GM19351 (cell line): ENCODE measurements at regions not wholly inside any gene's neighbourhood (a gene's known extent, or its start where the extent isn't known, plus 50 kb on each side); places are given as distances from the start of the nearest gene placed in this dataset.

Experiments
- ATAC-seq: cut with Tn5 transposase; IDR thresholded peaks from one replicate; pipeline ENCODE4 v1.9.1; 2021; ENCODE audit warnings: mild to moderate bottlenecking, moderate library complexity; ENCODE audit not compliant: unreplicated experiment

DNA sequence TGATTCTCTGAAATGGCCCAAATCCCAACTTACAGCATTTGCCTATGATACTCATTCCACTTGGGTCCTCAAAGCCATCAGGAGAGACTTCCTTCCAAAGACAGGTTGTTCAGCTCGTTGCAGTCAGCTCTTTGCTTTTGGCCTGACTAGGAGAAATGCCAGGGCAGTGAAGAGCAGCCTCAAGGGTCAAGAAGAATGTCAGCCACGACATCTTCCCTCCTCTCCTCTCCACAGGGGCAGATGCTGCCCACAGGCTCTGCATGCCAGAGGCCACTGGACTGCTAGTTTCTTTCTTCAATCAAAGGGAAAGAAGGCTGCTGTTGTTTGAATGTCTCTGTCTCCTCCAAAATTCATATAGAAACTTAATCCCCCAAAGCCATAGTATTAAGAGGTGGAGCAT lies 201.7 kb upstream of the PFN2 start:
- no peak for ATAC-seq

DNA sequence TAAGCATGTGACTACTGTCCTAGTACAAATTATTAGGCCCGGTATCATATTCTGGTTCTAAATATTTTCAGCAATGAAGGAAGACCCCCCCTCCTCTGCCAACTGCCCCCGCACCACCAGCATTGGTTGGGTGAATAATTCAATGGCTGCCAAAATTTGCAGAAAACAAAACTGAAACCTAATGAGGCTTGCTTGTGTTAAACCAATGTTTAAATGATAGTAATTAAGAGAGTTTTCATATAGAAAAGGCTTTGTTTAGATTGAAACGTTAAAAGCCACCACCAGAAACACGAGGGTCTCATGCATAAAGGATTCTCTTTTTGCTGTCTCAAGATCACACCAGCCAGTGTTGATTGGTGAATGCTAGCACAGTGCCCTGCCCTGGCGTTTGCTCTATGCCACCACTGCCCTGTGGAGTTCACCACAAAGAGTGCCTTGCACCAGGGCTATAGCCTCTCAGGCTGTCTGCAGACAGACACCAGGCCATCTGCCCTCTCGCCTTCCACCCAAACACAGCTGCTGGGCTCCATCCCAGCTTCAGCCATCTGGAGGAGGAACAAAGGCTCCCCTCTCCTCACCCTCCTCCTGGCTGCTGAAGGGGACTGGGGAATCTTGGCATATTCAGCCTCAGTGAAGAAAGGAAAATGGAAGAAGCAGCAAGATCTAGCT lies 200.3 kb upstream of the PFN2 start:
- ATAC-seq = no peak

DNA sequence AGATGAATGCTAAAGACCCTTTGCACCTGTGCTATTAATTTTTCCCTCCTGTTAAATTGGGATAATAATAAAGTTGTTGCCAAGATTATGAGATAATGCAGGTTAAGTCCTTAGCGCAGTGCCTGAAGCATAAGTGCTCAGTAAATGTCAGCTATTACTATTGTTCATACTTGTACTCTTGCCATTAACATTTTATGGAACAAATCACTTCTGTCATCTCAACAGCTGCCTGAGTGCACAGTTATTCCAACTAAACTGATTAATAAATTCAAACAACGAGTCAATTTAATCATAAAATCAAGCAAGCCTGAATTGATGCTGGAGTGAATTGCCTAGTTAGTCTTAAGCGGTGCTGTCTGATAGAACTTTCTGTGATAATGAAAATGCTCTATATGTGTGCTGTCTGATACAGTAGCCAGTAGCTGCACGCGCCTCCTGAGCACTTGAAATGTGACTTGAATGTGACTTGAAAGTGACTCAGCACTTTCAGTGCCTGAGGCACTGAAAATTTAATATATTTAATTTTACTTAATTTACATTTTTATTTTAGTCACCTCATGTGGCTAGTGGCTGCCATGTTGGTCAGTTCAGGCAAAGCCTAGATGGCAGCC lies 198.7 kb upstream of the PFN2 start:
- no peak for ATAC-seq

DNA sequence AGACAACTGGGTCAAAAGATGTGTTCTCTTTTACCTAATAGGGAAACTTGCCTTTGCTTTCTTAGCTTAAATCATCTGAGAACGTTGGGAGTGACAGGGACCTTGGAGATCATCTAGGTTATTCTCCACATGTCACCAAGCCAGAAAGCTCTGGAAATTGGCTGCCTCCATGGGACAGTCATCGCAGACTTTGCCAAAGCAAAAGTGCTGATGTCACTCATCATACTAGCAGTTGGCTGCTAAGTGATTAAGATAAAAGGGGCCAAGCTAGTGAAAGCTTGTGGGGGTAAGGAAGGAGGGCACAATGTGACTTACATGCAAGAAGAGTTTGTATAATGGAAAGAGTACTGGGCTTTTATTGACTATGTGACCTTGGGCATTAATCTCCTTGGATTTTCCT lies 198.0 kb upstream of the PFN2 start:
- no peak for ATAC-seq

DNA sequence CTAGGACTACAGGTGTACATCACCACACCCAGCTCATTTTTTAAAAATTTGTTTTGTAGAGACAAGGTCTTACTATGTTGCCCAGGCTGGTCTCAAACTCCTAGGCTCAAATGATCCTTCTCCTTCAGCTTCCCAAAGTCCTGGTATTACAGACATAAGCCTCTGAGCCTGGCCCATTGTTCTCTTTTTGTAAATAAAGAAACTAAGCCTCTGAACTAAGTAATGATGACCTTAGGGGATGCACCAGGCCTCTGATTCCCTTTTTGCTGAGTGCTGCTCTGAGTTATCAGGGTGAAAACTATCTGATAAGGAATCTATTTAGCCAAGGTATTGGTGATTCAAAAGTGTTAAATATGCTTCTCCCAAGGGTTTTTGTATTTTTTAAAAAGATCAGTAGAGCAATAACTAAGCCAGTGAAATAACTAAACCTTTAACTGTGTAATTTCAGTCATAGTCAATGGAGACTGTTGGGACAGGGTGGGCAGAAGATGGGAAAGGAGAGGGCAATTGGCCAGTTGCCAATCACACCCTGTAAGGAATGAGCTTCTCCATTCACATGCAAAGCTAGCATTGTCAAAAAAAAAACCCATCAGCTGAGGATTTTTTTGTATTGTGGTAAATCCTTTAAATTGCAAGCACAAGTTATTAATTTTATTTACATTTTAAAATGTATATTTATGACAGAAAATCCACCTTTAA lies 194.8 kb upstream of the PFN2 start:
- ATAC-seq = no peak

DNA sequence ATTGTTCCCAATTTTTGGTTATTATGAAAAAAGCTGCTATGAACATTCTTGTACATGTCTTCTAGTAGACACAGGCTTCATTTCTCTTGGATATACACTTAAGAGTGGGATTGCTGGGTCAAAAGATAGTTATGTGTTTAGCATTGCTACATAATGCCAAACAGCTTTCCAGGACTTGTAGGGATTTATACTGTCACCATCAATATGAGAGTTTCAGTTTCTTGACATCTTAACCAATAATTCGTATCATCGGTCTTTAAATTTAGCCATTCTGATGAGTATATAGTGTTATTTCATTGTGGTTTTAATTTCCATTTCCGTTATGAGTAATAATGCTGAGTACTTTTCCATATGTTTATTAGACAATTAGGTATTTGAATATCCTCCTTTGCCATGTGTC lies 190.3 kb upstream of the PFN2 start:
- ATAC-seq = no peak

DNA sequence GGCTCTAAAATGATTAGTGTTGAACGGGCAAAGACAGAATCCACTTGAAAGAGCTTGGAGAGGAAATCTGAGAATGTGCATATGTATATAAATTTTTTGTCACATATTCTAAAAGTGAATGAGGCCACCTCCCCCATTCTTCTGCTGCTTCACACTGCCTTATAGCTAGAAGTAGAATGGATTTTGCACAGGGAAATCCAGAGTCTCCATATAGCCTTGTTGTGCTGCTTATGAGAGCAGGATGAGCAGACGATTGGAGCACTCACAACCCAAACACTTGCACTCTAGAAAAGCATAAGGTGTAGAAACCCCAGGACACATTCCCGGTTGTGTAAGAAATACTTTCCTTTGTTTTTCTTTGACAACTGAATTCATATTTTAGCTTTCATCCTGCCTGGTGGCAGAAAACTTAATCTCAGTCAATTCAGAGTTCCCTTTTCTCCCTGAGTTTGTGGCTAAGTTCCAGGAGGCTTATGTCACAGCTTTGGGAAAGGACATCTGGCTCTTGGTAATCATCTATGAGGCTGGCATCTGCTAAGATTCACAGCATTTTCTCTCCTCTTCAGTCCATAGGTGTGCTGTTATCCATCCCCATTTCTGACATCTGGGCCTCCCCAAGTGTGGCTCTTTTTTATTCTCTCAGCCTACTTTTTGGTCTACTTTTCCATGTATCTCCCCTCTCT lies 188.4 kb upstream of the PFN2 start:
- ATAC-seq = no peak

DNA sequence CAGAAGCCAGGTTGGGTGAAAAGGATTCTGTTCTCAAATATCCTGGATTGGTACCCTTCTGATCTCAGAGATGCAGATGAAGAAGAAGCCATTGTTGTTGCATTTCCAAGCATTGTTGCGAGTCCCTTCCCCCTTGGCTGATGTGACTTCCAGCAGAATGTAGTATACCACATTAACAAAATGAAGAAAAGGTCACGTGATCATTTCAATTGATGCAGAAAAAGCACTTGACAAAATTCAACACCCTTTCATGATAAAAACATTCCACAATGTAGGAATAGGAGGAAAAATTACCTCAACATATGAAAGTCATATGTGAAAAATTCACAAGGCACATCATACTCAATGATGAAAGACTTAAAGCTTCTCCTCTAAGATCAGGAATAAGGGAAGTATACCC lies 181.9 kb upstream of the PFN2 start:
- ATAC-seq = no peak

DNA sequence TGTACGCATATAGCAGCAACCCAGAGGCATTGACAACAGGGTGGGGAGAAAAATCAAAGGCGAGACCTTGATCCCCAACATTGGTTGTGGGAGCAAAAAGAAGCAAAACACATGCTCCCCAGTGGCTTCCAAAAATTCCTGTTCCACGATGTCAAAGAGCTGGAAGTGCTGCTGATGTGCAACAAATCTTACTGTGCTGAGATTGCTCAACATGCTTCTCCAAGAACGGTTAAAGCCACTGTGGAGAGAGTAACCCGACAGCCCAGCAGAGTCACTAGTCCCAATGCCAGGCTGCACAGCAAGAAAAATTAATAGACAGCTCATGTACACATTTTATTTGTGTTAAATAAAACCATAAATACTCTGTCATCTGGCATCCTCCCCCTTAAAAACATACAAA lies 179.9 kb upstream of the PFN2 start:
- no peak for ATAC-seq

DNA sequence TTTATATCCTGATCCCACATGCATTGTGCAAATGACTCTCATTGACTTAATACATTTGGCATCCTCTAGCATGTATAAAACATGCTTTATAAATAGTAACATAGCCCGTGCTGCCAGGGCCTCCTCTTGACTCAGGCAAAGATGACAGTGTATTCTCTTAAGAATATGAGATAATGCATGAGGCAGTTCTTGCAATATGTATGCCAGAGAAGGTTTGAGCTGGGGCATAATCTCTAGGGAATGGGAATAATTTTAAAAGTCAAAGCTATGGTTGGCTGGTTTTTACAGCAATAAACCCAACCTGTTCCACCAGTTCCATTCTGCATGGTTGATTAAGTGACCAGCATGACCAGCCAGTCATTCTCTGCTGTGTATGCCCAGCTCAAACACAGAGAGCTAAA lies 179.0 kb upstream of the PFN2 start:
- no peak for ATAC-seq

DNA sequence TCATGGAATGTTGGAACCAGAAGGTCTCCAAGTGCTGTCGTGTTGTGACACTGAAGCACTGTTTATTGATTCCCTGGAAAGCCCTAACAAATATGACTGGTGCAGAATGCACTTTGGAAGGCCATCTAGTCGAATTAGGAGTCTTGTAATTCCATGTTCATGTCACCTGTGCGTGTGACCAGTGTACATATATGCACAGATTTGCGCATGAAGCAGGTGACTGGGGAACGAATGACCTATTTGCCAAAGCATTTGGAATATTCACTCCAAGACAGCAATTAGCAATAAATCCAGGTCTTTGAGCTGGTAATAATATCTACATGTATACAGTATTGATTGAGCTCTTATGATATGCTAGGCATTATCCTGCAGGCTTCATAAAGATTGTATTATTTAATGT lies 177.5 kb upstream of the PFN2 start:
- no peak for ATAC-seq

DNA sequence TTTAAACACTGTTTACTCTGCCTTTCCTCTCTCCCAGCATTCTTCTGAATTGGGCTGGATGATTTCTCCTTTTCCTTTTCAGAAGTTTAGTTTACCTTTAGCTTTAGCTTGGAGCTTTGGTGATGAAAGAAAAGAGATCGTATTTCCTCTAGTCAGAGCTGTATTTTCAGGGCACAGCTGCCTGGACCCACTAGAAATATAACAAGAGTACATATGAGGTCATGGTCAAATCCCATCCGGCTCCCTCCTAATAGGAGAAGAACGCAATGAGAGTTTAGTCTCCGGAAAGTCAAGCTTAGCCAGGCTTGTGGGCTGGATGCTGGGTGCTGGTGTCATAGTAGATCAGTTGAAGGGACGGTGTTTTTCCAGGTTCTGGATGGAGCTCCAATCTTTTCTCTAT lies 177.1 kb upstream of the PFN2 start:
- ATAC-seq = no peak

DNA sequence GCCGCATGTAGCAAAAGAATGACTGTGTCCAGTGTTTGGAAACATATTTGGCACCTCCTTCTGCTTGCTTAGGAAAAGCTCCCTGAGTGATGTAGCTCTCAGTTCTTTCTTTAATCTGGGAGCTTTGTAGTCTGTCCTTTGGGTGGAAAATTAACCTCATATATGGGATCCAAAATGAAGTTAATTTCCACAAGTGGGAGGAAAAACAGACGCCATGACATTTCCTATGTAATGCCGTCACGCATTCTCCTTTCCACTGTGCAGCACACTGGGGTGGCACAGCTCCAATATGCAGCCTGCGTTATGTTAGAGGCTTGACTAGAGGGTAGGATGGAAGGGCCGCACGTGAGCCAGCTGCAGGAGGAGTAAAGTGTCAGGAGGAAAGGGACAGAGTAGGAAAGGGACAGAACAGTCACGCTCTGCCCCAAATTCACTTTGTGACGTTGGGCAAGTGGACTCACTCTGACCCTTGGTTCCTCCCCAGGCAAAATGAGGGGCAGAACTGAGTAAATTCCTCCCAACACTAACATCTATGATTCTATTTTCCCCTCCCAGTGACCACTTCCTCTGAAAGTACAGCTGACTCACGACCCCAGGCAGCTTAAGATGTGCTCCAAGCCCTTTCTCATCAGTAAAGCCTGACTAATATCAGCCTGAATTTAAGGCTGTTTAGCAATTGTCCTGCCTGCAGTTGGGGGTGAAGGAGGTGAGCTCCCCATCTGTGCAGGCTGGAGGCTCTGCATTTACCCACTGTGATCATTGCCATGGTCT lies 176.5 kb upstream of the PFN2 start:
- peak; percentile 73 for ATAC-seq

DNA sequence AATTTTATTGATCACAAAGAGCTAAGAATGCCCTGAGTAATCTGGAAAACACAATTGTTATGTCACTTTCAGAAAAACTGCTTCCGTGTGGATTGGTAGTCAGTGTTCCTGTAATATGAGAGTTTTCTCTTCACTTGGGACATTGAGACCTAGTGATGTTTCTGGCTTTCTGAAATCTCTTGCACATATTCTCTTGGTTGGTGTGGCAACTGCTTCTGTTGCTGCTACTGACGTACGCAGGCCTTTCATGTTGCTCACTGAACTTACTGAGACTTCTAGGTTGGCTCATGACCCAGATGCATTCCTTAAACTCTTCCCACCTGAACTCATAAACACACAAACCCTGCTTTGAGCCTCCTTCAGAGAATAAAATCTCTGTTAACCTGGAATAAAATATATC lies 175.0 kb upstream of the PFN2 start:
- ATAC-seq = no peak

DNA sequence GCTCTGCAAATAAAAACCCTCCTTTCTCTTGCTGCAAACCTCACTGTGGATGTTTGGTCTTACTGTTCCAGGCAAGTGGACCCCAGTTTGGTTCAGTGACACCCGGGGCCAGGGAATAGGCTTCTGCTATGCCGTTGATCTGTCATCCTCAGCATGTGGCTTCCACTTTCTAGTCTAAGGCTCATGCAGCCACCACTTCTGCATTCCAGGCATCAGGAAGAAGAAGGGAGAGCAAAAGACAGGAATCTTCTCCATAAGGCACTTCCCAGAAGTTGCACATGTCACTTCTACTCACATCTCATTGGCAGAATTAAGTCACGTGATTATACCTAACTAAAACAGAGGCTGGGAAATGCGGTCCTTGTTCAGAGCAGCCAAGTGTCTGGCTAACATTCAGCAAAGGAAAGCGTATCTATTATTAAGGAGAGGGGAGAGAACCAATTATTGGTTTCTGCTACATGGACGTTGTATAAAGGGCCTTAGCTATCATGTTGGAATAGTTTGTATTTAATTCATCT lies 173.6 kb upstream of the PFN2 start:
- ATAC-seq = no peak

DNA sequence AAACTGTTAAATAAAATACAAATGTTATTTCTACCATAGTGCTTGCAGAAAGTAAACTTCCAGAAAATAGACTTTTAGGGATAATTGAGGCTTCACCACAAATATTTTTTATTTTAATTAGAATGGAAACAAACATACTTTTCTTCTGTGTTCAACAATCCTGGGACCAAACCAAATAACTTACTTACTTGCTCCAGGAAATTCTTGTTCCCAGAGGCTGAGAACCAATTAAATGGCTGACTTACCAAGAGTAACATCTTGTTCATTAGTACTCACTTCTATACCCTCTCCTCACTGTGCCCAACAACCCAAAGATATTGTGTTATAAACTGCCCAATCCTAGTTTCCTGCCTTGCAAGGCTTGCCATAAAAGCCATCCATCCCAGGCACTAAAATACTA lies 172.2 kb upstream of the PFN2 start:
- ATAC-seq = no peak

DNA sequence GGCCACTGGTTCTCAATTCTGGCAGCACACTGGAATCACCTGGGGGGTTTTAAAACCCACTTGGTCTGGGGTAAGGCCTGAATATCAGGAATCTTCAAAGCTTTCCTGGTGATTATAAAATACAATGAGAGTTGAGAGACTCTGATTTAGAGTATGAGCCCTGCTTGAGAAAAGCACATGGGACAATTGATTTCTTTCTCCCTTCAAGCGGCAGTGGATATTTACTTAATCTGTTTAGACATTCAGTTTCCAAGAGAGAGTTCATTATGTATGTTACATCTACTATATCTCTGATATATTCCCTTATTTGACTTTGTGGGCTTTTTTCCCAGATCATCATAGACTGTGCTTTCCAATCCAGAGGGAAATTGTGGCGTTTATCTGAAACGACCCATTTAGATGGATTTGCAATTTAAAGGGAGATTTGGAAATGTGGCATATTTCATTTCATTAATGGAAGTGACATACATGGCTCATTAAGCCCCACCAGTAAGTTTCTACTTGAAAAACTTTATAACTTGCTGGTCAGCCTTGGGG lies 171.2 kb upstream of the PFN2 start:
- ATAC-seq = no peak

DNA sequence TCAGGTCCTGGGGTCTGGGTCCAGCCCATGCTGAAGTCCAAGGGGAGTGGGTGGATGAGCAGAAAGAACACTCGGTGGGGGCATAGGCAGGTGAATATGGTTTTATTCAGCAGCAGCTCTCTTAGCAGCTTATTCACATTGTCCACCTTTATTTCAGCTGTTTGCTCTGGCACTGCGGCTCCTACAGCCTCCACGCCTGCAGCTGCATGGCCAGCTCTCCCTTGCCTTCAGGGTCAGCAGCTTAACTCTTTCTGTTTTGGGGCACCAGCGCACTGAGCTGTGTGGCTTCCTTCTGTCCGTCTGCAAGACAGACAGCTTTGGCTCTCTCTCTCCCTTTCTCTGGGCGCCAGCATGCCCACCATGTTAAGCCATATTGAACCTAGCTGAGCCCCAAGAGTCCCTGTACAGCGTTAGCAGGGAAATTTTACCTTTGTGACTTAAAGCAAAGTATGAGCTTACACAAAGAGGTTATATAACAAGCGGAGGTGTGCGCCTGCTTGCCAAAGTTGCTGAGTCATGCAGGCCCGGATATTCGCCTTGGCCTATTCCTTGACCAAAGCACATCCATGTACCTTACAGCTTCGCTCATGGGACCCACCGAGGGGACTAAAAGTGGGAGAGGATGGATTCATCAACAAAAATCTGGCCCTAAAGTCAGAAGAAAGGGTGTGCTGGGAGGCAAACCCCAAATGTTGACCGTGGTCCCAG lies 170.1 kb upstream of the PFN2 start:
- no peak for ATAC-seq

DNA sequence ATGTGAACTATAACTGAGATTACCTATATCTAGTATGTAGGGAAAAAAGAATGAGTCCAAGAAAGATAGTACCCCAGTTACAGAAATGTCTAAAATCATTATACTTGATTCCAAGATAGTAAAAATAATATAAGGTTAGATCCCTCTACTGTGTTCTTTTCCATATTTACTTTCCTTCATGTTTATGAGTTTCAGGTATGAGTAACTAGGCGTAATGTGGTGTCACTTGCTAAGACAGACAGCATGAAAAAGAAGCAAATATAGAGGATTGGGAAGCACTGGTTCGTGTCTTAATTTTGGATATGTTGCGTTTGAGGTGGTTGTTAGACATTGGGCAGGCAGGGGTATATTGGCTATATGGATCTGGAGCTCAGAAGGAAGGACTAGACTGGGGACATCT lies 168.1 kb upstream of the PFN2 start:
- ATAC-seq = no peak

DNA sequence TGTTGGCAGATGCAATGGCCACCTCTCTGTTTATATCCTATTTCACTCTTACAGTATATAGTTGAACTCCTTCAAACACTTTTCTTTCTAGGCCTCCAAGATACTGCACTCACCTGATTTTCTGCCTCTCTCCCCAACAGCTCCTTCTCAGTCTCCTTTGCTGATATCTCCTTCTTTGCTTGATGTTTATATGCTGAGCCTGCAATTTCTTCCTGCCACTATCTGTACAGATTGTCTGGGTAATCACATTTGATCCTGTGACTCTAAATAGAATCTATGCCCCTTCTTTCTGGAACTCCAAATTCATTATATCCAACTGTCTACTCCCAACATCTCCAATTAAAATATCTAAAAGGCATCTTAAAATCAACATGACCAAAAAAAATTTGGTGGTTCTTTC lies 165.5 kb upstream of the PFN2 start:
- ATAC-seq = no peak
